Endodermal cell (in vitro differentiated cells): ENCODE measurements at regions not wholly inside any gene's neighbourhood (a gene's known extent, or its start where the extent isn't known, plus 50 kb on each side); places are given as distances from the start of the nearest gene placed in this dataset.

Experiments
- DNase-seq: peaks from one replicate; pipeline ENCODE4 v3.0.0-alpha.2; 2017
- H3K27ac ChIP-seq: 2 replicates; pipeline ENCODE4 v1.5.1; 2013; ENCODE audit warnings: mild to moderate bottlenecking, low read depth, low read length, moderate library complexity
- H3K27me3 ChIP-seq: 2 replicates; pipeline ENCODE4 v1.6.1; 2013; ENCODE audit warnings: mild to moderate bottlenecking, low read length, moderate library complexity; ENCODE audit not compliant: insufficient read depth, control insufficient read depth, poor library complexity, severe bottlenecking
- H3K36me3 ChIP-seq: 2 replicates; pipeline ENCODE4 v1.7.0; 2013; ENCODE audit warnings: mild to moderate bottlenecking, low read length, moderate library complexity; ENCODE audit not compliant: control insufficient read depth, insufficient read depth
- H3K4me1 ChIP-seq: one replicate; pipeline ENCODE4 v1.7.0; 2013; ENCODE audit warnings: low read length; ENCODE audit not compliant: control insufficient read depth, insufficient read depth
- H3K4me3 ChIP-seq: 2 replicates; pipeline ENCODE4 v1.5.1; 2013; ENCODE audit warnings: mild to moderate bottlenecking, low read length, moderate library complexity
- H3K9ac ChIP-seq: 2 replicates; pipeline ENCODE4 v1.6.1; 2013; ENCODE audit warnings: mild to moderate bottlenecking, low read length, moderate library complexity; ENCODE audit not compliant: poor library complexity, severe bottlenecking; ENCODE audit errors: extremely low read depth
- H3K9me3 ChIP-seq: 2 replicates; pipeline ENCODE4 v1.6.1; 2013; ENCODE audit warnings: mild to moderate bottlenecking, low read length, moderate library complexity; ENCODE audit not compliant: control insufficient read depth
- H3K27ac Mint-ChIP-seq: 2 replicates; pipeline ENCODE4 v1.8.0; 2020; ENCODE audit warnings: mixed read lengths
- H3K27me3 Mint-ChIP-seq: 2 replicates; pipeline ENCODE4 v1.8.0; 2021; ENCODE audit warnings: mild to moderate bottlenecking, mixed read lengths; ENCODE audit not compliant: insufficient read depth
- H3K36me3 Mint-ChIP-seq: 2 replicates; pipeline ENCODE4 v1.8.0; 2020; ENCODE audit warnings: low read depth, mixed read lengths
- H3K4me1 Mint-ChIP-seq: 2 replicates; pipeline ENCODE4 v1.8.0; 2020; ENCODE audit warnings: mixed read lengths
- H3K4me3 Mint-ChIP-seq: 2 replicates; pipeline ENCODE4 v1.8.0; 2020; ENCODE audit warnings: mild to moderate bottlenecking, moderate library complexity, mixed read lengths
- H3K9me3 Mint-ChIP-seq: 2 replicates; pipeline ENCODE4 v1.8.0; 2020; ENCODE audit warnings: mild to moderate bottlenecking, mixed read lengths
- CTCF ChIP-seq: fragments of 200-600 bp; sonication (generic); conservative IDR thresholded peaks from 2 replicates; pipeline ENCODE4 v1.5.0; 2021; ENCODE audit warnings: antibody characterized with exemption, mild to moderate bottlenecking
- WGBS, 2 experiments: methylation state at CpG; one replicate each; pipeline versions ENCODE4 v1.1.5 to v1.1.7; 2013; ENCODE audit warnings: missing lambda C conversion rate in 2 of 2, mixed read lengths in 1 of 2; ENCODE audit not compliant: insufficient coverage in 1 of 2, insufficient read length in 1 of 2; 5-methylcytosine and 5-hydroxymethylcytosine counted together

- Mint-ChIP-seq H3K27me3 (no peaks in the 10 kb centered on the region), H3K4me1 (no peaks in the 10 kb centered on the region), H3K4me3 (no peak overlapping the region), H3K27ac (no peak overlapping the region), H3K9me3 (peaks cover 14% of the 10 kb centered on the region), H3K36me3 (peaks cover 2% of the 10 kb centered on the region)
- Histone ChIP-seq H3K27me3 (no peaks in the 10 kb centered on the region), H3K4me1 (no peaks in the 10 kb centered on the region), H3K9me3 (peaks cover 8% of the 10 kb centered on the region), H3K27ac (no peak overlapping the region), H3K4me3 (no peak overlapping the region), H3K36me3 (no peaks in the 10 kb centered on the region), H3K9ac (no peak overlapping the region)
- WGBS, 2 experiments = 78 to 89% methylated on average over 1 of the region's 1 CpG
- DNase-seq = no peak
- TF ChIP-seq CTCF = no peak
These were observed 260.1 kb upstream of the SPAG17 start for GRCh38 chr1:118445156-118445555.

GRCh38 chr1:118442214-118442613 is 257.2 kb upstream of the SPAG17 start:
- H3K9me3 Mint-ChIP-seq = no peaks in the 10 kb centered on the region
- no peaks in the 10 kb centered on the region for H3K27me3 ChIP-seq
- no peaks in the 10 kb centered on the region for H3K4me1 Mint-ChIP-seq

GRCh38 chr1:118437664-118438063 is 252.6 kb upstream of the SPAG17 start:
- Histone ChIP-seq H3K4me3 (no peak overlapping the region), H3K4me1 (no peaks in the 10 kb centered on the region), H3K27ac (no peak overlapping the region), H3K27me3 (no peaks in the 10 kb centered on the region), H3K36me3 (no peaks in the 10 kb centered on the region), H3K9me3 (no peaks in the 10 kb centered on the region), H3K9ac (no peak overlapping the region)
- Mint-ChIP-seq H3K36me3 (no peaks in the 10 kb centered on the region), H3K27ac (no peak overlapping the region), H3K9me3 (no peaks in the 10 kb centered on the region), H3K27me3 (no peaks in the 10 kb centered on the region), H3K4me1 (no peaks in the 10 kb centered on the region), H3K4me3 (no peak overlapping the region)
- WGBS, 2 experiments = 92 to 95% methylated on average over 3 to 6 of the region's 6 CpGs
- no peak for TF ChIP-seq CTCF
- DNase-seq = no peak

More at GRCh38 chr1:118442214-118442613, 257.2 kb upstream of the SPAG17 start:
- no peaks in the 10 kb centered on the region for H3K36me3 Mint-ChIP-seq
- H3K27me3 Mint-ChIP-seq = no peaks in the 10 kb centered on the region
- Histone ChIP-seq H3K27ac (no peak overlapping the region), H3K4me3 (no peak overlapping the region), H3K9ac (no peak overlapping the region), H3K4me1 (no peaks in the 10 kb centered on the region), H3K9me3 (no peaks in the 10 kb centered on the region), H3K36me3 (no peaks in the 10 kb centered on the region)
- no peak overlapping the region for H3K4me3 Mint-ChIP-seq
- WGBS, 2 experiments = 65 to 80% methylated on average over 1 to 2 of the region's 2 CpGs
- no peak for DNase-seq
- no peak for TF ChIP-seq CTCF
- H3K27ac Mint-ChIP-seq = no peak overlapping the region
